ENCODE measurements at regions not wholly inside any gene's neighbourhood (a gene's known extent, or its start where the extent isn't known, plus 50 kb on each side); places are given as distances from the start of the nearest gene placed in this dataset.

DNA sequence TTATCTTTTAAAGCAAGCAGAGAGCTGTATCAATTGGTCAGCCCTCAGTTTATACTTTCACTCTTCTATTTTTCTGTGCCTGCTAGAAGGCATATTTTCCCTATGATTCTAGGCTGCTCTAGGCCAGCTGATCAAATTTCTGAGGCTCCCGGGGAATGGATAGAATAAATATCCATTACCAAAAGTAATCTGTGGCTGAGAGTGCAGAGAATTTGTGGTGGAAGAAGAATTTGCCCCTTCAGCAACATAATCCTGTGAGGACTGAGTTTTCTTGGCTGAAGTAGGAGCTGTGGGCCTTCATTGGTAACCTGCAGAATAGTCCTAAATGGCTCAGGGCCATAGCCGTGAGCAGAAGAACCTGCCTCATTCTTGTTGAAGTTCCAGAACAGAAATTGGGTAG lies 314.6 kb upstream of the CASK start:
- no peak overlapping the region for H3K4me3 ChIP-seq (ENCODE audit: control insufficient read depth in 1 of 2, extremely low read depth in 1 of 2, low read length in 1 of 2)
- POLR2A ChIA-PET: no interaction called here
- no peaks in the 10 kb centered on the region for H3K27me3 ChIP-seq (replicated peaks in 1 of 2; ENCODE audit: control insufficient read depth in 2 of 2, extremely low read depth in 1 of 2, insufficient read depth in 2 of 2, low read length in 1 of 2)
- Mint-ChIP-seq H3K9me3 (peaks cover 0 to 4% (median 0%) of the 10 kb centered on the region in 3 donors), H3K27ac (no peak overlapping the region), H3K4me1 (peaks cover 0 to 5% (median 4%) of the 10 kb centered on the region in 3 donors), H3K36me3 (no peaks in the 10 kb centered on the region), H3K27me3 (peaks cover 0 to 7% of the 10 kb centered on the region in 2 donors), H3K4me3 (no peak overlapping the region)
- no peak overlapping the region for H3K27ac ChIP-seq (ENCODE audit: low read length)
- DNase-seq (no peak), ATAC-seq (replicated peaks in 1 of 4) (no peak)
- H3K36me3 ChIP-seq (ENCODE audit: control insufficient read depth in 2 of 2, extremely low read depth in 1 of 2, insufficient read depth in 1 of 2, low read length in 1 of 2): no peaks in the 10 kb centered on the region
- H3K4me1 ChIP-seq (ENCODE audit: control insufficient read depth in 1 of 2, extremely low read depth in 1 of 2, insufficient read depth in 2 of 2, low read length in 2 of 2): no peaks in the 10 kb centered on the region
- no CpG with 5 or more reads among the region's 2 CpGs for WGBS (ENCODE audit: insufficient coverage)
- no peaks in the 10 kb centered on the region for H3K9me3 ChIP-seq
- CTCF ChIA-PET: no interaction called here

- no CpG with 5 or more reads among the region's 2 CpGs for WGBS (ENCODE audit: insufficient coverage)
- Mint-ChIP-seq H3K9me3 (peaks cover 6 to 19% (median 14%) of the 10 kb centered on the region in 3 donors), H3K27me3 (peaks cover 0 to 31% of the 10 kb centered on the region in 2 donors), H3K36me3 (no peaks in the 10 kb centered on the region), H3K4me1 (no peaks in the 10 kb centered on the region), H3K27ac (no peak overlapping the region), H3K4me3 (no peak overlapping the region)
- no peaks in the 10 kb centered on the region for H3K27me3 ChIP-seq (replicated peaks in 1 of 2; ENCODE audit: control insufficient read depth in 2 of 2, extremely low read depth in 1 of 2, insufficient read depth in 2 of 2, low read length in 1 of 2)
- no peak for DNase-seq
- no peak overlapping the region for H3K27ac ChIP-seq (ENCODE audit: low read length)
- CTCF ChIA-PET: interaction anchor here in 1 of 2 donors (0.5 kb wide), 1 partner anchor 283 kb away, joined by 3 read pairs; no protein-coding TSS in a partner anchor
- H3K4me1 ChIP-seq (ENCODE audit: control insufficient read depth in 1 of 2, extremely low read depth in 1 of 2, insufficient read depth in 2 of 2, low read length in 2 of 2): no peaks in the 10 kb centered on the region
- POLR2A ChIA-PET: no interaction called here
- H3K36me3 ChIP-seq (ENCODE audit: control insufficient read depth in 2 of 2, extremely low read depth in 1 of 2, insufficient read depth in 1 of 2, low read length in 1 of 2): no peaks in the 10 kb centered on the region
- no peaks in the 10 kb centered on the region for H3K9me3 ChIP-seq
- no peak overlapping the region for H3K4me3 ChIP-seq (ENCODE audit: control insufficient read depth in 1 of 2, extremely low read depth in 1 of 2, low read length in 1 of 2)
- ATAC-seq (replicated peaks in 1 of 4): no peak
Observed at GRCh38 chrX:42229533-42229932, 306.2 kb upstream of the CASK start.

GRCh38 chrX:42220666-42221065 lies 297.3 kb upstream of the CASK start:
- no peaks in the 10 kb centered on the region for H3K36me3 Mint-ChIP-seq

GRCh38 chrX:42220083-42220482 lies 296.7 kb upstream of the CASK start:
- WGBS (ENCODE audit: insufficient coverage): no CpG with 5 or more reads among the region's 6 CpGs
- Mint-ChIP-seq H3K27me3 (peaks cover 0 to 23% of the 10 kb centered on the region in 2 donors), H3K4me3 (no peak overlapping the region), H3K27ac (no peak overlapping the region), H3K9me3 (peaks cover 0 to 5% (median 0%) of the 10 kb centered on the region in 3 donors), H3K4me1 (no peaks in the 10 kb centered on the region), H3K36me3 (no peaks in the 10 kb centered on the region)
- Histone ChIP-seq H3K4me3 (ENCODE audit: control insufficient read depth in 1 of 2, extremely low read depth in 1 of 2, low read length in 1 of 2) (no peak overlapping the region), H3K9me3 (no peaks in the 10 kb centered on the region), H3K27me3 (replicated peaks in 1 of 2; ENCODE audit: control insufficient read depth in 2 of 2, extremely low read depth in 1 of 2, insufficient read depth in 2 of 2, low read length in 1 of 2) (no peaks in the 10 kb centered on the region), H3K36me3 (ENCODE audit: control insufficient read depth in 2 of 2, extremely low read depth in 1 of 2, insufficient read depth in 1 of 2, low read length in 1 of 2) (no peaks in the 10 kb centered on the region), H3K4me1 (ENCODE audit: control insufficient read depth in 1 of 2, extremely low read depth in 1 of 2, insufficient read depth in 2 of 2, low read length in 2 of 2) (no peaks in the 10 kb centered on the region), H3K27ac (ENCODE audit: low read length) (no peak overlapping the region)
- ATAC-seq (replicated peaks in 1 of 4) (no peak), DNase-seq (no peak)
- ChIA-PET POLR2A (no interaction called here), CTCF (no interaction called here)

More at GRCh38 chrX:42220666-42221065, 297.3 kb upstream of the CASK start:
- H3K36me3 ChIP-seq (ENCODE audit: control insufficient read depth in 2 of 2, extremely low read depth in 1 of 2, insufficient read depth in 1 of 2, low read length in 1 of 2): no peaks in the 10 kb centered on the region
- no peak overlapping the region for H3K4me3 ChIP-seq (ENCODE audit: control insufficient read depth in 1 of 2, extremely low read depth in 1 of 2, low read length in 1 of 2)
- no peaks in the 10 kb centered on the region for H3K4me1 ChIP-seq (ENCODE audit: control insufficient read depth in 1 of 2, extremely low read depth in 1 of 2, insufficient read depth in 2 of 2, low read length in 2 of 2)
- WGBS (ENCODE audit: insufficient coverage): no CpG with 5 or more reads among the region's 2 CpGs
- Mint-ChIP-seq H3K9me3 (peaks cover 0 to 7% (median 0%) of the 10 kb centered on the region in 3 donors), H3K27me3 (peaks cover 0 to 18% of the 10 kb centered on the region in 2 donors), H3K4me1 (no peaks in the 10 kb centered on the region), H3K27ac (no peak overlapping the region), H3K4me3 (no peak overlapping the region)
- ATAC-seq (replicated peaks in 1 of 4) (no peak), DNase-seq (no peak)
- H3K27me3 ChIP-seq (replicated peaks in 1 of 2; ENCODE audit: control insufficient read depth in 2 of 2, extremely low read depth in 1 of 2, insufficient read depth in 2 of 2, low read length in 1 of 2): no peaks in the 10 kb centered on the region
- ChIA-PET POLR2A (no interaction called here), CTCF (no interaction called here)
- H3K9me3 ChIP-seq: no peaks in the 10 kb centered on the region
- no peak overlapping the region for H3K27ac ChIP-seq (ENCODE audit: low read length)

DNA sequence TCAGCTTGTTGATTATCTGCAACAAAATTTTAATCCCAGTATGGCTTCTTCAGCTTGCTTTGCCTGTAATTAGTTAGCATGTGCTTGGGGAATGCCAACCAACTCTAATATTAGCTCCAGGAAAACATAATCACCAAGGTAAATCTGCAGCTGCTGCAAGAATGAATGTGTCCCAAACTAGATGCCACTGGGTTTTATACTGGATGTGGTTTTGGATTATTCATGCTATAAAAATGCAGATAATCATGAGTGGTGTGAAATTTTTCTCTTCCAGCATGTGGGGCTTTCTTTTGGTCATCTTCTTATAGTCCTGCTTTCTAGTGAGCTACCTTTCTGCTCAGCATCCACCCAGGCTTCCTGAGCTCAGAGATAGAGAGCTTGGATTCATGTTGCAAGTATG lies 295.9 kb upstream of the CASK start:
- Histone ChIP-seq H3K27ac (ENCODE audit: low read length) (no peak overlapping the region), H3K9me3 (no peaks in the 10 kb centered on the region), H3K4me1 (ENCODE audit: control insufficient read depth in 1 of 2, extremely low read depth in 1 of 2, insufficient read depth in 2 of 2, low read length in 2 of 2) (no peaks in the 10 kb centered on the region), H3K4me3 (ENCODE audit: control insufficient read depth in 1 of 2, extremely low read depth in 1 of 2, low read length in 1 of 2) (no peak overlapping the region), H3K27me3 (replicated peaks in 1 of 2; ENCODE audit: control insufficient read depth in 2 of 2, extremely low read depth in 1 of 2, insufficient read depth in 2 of 2, low read length in 1 of 2) (no peaks in the 10 kb centered on the region), H3K36me3 (ENCODE audit: control insufficient read depth in 2 of 2, extremely low read depth in 1 of 2, insufficient read depth in 1 of 2, low read length in 1 of 2) (no peaks in the 10 kb centered on the region)
- Mint-ChIP-seq H3K4me3 (no peak overlapping the region), H3K4me1 (no peaks in the 10 kb centered on the region), H3K36me3 (no peaks in the 10 kb centered on the region), H3K9me3 (no peaks in the 10 kb centered on the region), H3K27ac (no peak overlapping the region), H3K27me3 (peaks cover 0 to 19% of the 10 kb centered on the region in 2 donors)
- ATAC-seq (replicated peaks in 1 of 4): no peak
- POLR2A ChIA-PET: no interaction called here
- DNase-seq: no peak
- CTCF ChIA-PET: no interaction called here

- H3K4me1 Mint-ChIP-seq: no peaks in the 10 kb centered on the region
- Histone ChIP-seq H3K9me3 (no peaks in the 10 kb centered on the region), H3K27ac (ENCODE audit: low read length) (no peak overlapping the region), H3K27me3 (replicated peaks in 1 of 2; ENCODE audit: control insufficient read depth in 2 of 2, extremely low read depth in 1 of 2, insufficient read depth in 2 of 2, low read length in 1 of 2) (no peaks in the 10 kb centered on the region), H3K4me3 (ENCODE audit: control insufficient read depth in 1 of 2, extremely low read depth in 1 of 2, low read length in 1 of 2) (no peak overlapping the region), H3K36me3 (ENCODE audit: control insufficient read depth in 2 of 2, extremely low read depth in 1 of 2, insufficient read depth in 1 of 2, low read length in 1 of 2) (no peaks in the 10 kb centered on the region), H3K4me1 (ENCODE audit: control insufficient read depth in 1 of 2, extremely low read depth in 1 of 2, insufficient read depth in 2 of 2, low read length in 2 of 2) (no peaks in the 10 kb centered on the region)
- no peak overlapping the region for H3K4me3 Mint-ChIP-seq
- H3K27me3 Mint-ChIP-seq: no peaks in the 10 kb centered on the region
- no CpG with 5 or more reads among the region's 1 CpG for WGBS (ENCODE audit: insufficient coverage)
- H3K27ac Mint-ChIP-seq: peak overlapping the region in 1 of 2 donors; percentile 12
- H3K9me3 Mint-ChIP-seq: peaks cover 0 to 4% (median 0%) of the 10 kb centered on the region in 3 donors
- ATAC-seq (replicated peaks in 1 of 4) (no peak), DNase-seq (no peak)
- no peaks in the 10 kb centered on the region for H3K36me3 Mint-ChIP-seq
- POLR2A ChIA-PET: no interaction called here
- CTCF ChIA-PET: interaction anchor here in 1 of 2 donors (0.6 kb wide), 1 partner anchor 326 kb away, joined by 4 read pairs; no protein-coding TSS in a partner anchor
Observed at GRCh38 chrX:42195506-42195905, 272.2 kb upstream of the CASK start.

DNA sequence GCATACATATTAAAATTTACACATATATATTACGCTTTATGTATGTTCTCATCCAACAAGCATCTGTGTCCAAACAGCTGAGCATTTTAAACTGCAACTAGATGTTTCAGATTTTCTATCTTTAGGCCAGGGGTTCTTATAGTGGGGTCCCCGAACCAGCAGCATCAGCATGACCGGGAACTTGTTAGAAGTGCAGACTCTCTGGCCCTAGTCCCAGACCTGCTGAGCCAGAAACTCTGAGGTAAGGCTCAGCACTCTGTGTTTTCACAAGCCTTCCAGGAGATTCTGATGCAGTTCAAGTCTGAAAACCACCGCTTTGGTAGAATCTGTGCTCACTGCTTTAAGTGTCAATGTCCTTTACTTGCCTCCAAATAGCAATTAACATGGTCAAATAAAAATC lies 266.2 kb upstream of the CASK start:
- no peak overlapping the region for H3K4me3 ChIP-seq (ENCODE audit: control insufficient read depth in 1 of 2, extremely low read depth in 1 of 2, low read length in 1 of 2)
- H3K36me3 Mint-ChIP-seq: no peaks in the 10 kb centered on the region
- H3K9me3 Mint-ChIP-seq: peaks cover 0 to 4% (median 0%) of the 10 kb centered on the region in 3 donors
- ATAC-seq (replicated peaks in 1 of 4) (no peak), DNase-seq (no peak)
- POLR2A ChIA-PET: no interaction called here
- CTCF ChIA-PET: no interaction called here
- H3K4me3 Mint-ChIP-seq: no peak overlapping the region
- no peaks in the 10 kb centered on the region for H3K4me1 ChIP-seq (ENCODE audit: control insufficient read depth in 1 of 2, extremely low read depth in 1 of 2, insufficient read depth in 2 of 2, low read length in 2 of 2)
- H3K27me3 ChIP-seq (replicated peaks in 1 of 2; ENCODE audit: control insufficient read depth in 2 of 2, extremely low read depth in 1 of 2, insufficient read depth in 2 of 2, low read length in 1 of 2): no peaks in the 10 kb centered on the region
- no peak overlapping the region for H3K27ac Mint-ChIP-seq
- H3K27ac ChIP-seq (ENCODE audit: low read length): no peak overlapping the region
- no peaks in the 10 kb centered on the region for H3K9me3 ChIP-seq
- 100% methylated on average over 2 of the region's 4 CpGs for WGBS (ENCODE audit: insufficient coverage)
- H3K36me3 ChIP-seq (ENCODE audit: control insufficient read depth in 2 of 2, extremely low read depth in 1 of 2, insufficient read depth in 1 of 2, low read length in 1 of 2): no peaks in the 10 kb centered on the region
- peaks cover 0 to 3% of the 10 kb centered on the region in 2 donors for H3K27me3 Mint-ChIP-seq
- H3K4me1 Mint-ChIP-seq: peaks cover 0 to 4% (median 0%) of the 10 kb centered on the region in 3 donors
